GM23338 (cell line): ENCODE measurements at regions not wholly inside any gene's neighbourhood (a gene's known extent, or its start where the extent isn't known, plus 50 kb on each side); places are given as distances from the start of the nearest gene placed in this dataset.

ENCODE experiments used
- CTCF ChIP-seq, 2 experiments: fragments of 200-600 bp in 1 of 2; sonication (generic) in 1 of 2; conservative IDR thresholded peaks; 2 replicates each; pipeline versions ENCODE4 v1.5.1 to v1.6.1; 2016 to 2017; ENCODE audit warnings: antibody characterized with exemption in 2 of 2, low read depth in 2 of 2, mild to moderate bottlenecking in 2 of 2, moderate library complexity in 1 of 2
- EZH2 ChIP-seq: fragments of 200-600 bp; sonication (generic); IDR thresholded peaks from one replicate; pipeline ENCODE4 v1.8.0; 2017; ENCODE audit warnings: antibody characterized with exemption, mild to moderate bottlenecking, low read depth; ENCODE audit not compliant: unreplicated experiment
- POLR2AphosphoS5 ChIP-seq: IDR thresholded peaks from 2 replicates; pipeline ENCODE4 v1.6.1; 2016; ENCODE audit warnings: antibody characterized with exemption, low read depth
- REST ChIP-seq: IDR thresholded peaks from one replicate; pipeline ENCODE4 v1.6.1; 2018; ENCODE audit warnings: antibody characterized with exemption; ENCODE audit not compliant: unreplicated experiment

- TF ChIP-seq CTCF (conservative IDR thresholded peaks at IDR 0.05; ENCODE audit: low read depth in 2 of 2) (no peak), EZH2 (no peak), POLR2AphosphoS5 (no peak), REST (no peak)
Observed at GRCh38 chr1:30242168-30242567, 481.2 kb downstream of the MATN1 start.
